Activated CD8-positive, alpha-beta memory T cell treated with anti-CD3 and anti-CD28 coated beads for 24 hours (primary cell): ENCODE measurements at regions not wholly inside any gene's neighbourhood (a gene's known extent, or its start where the extent isn't known, plus 50 kb on each side); places are given as distances from the start of the nearest gene placed in this dataset.

ENCODE experiments used
- DNase-seq: peaks from one replicate; pipeline ENCODE4 v3.0.0-alpha.2; 2020

- no peak for DNase-seq
Observed at GRCh38 chr10:3016016-3016415, 51.3 kb upstream of the PFKP start.

GRCh38 chr10:3014968-3015367 lies 52.4 kb upstream of the PFKP start:
- no peak for DNase-seq

GRCh38 chr10:3012223-3012622 lies 55.1 kb upstream of the PFKP start:
- no peak for DNase-seq

- no peak for DNase-seq
Observed at GRCh38 chr10:3010816-3011460, 56.4 kb upstream of the PFKP start.

- DNase-seq: no peak
Observed at GRCh38 chr10:3010334-3010733, 57.0 kb upstream of the PFKP start.

GRCh38 chr10:3009341-3009740 lies 58.0 kb upstream of the PFKP start:
- no peak for DNase-seq

- no peak for DNase-seq
Observed at GRCh38 chr10:3008518-3009195, 58.7 kb upstream of the PFKP start.

- DNase-seq: no peak
Observed at GRCh38 chr10:3006607-3007006, 60.7 kb upstream of the PFKP start.

GRCh38 chr10:3006093-3006492 lies 61.3 kb upstream of the PFKP start:
- no peak for DNase-seq

GRCh38 chr10:3002304-3002703 lies 65.0 kb upstream of the PFKP start:
- no peak for DNase-seq

GRCh38 chr10:3000048-3000447 lies 67.3 kb upstream of the PFKP start:
- no peak for DNase-seq

- DNase-seq: no peak
Observed at GRCh38 chr10:2994221-2994961, 73.0 kb upstream of the PFKP start.

GRCh38 chr10:2993636-2994035 lies 73.7 kb upstream of the PFKP start:
- DNase-seq: no peak

- DNase-seq: no peak
Observed at GRCh38 chr10:2992401-2993198, 74.7 kb upstream of the PFKP start.

- no peak for DNase-seq
Observed at GRCh38 chr10:2990764-2991163, 76.6 kb upstream of the PFKP start.

- no peak for DNase-seq
Observed at GRCh38 chr10:2989292-2989947, 77.9 kb upstream of the PFKP start.

GRCh38 chr10:2987185-2987768 lies 80.1 kb upstream of the PFKP start:
- no peak for DNase-seq

GRCh38 chr10:2986391-2986801 lies 81.0 kb upstream of the PFKP start:
- DNase-seq: no peak

- DNase-seq: no peak
Observed at GRCh38 chr10:2985729-2986232, 81.6 kb upstream of the PFKP start.

GRCh38 chr10:2984682-2985081 lies 82.7 kb upstream of the PFKP start:
- no peak for DNase-seq

GRCh38 chr10:2982146-2982545 lies 85.2 kb upstream of the PFKP start:
- no peak for DNase-seq

- DNase-seq: no peak
Observed at GRCh38 chr10:2981361-2981801, 86.0 kb upstream of the PFKP start.
